ENCODE measurements at regions not wholly inside any gene's neighbourhood (a gene's known extent, or its start where the extent isn't known, plus 50 kb on each side); places are given as distances from the start of the nearest gene placed in this dataset.

DNA sequence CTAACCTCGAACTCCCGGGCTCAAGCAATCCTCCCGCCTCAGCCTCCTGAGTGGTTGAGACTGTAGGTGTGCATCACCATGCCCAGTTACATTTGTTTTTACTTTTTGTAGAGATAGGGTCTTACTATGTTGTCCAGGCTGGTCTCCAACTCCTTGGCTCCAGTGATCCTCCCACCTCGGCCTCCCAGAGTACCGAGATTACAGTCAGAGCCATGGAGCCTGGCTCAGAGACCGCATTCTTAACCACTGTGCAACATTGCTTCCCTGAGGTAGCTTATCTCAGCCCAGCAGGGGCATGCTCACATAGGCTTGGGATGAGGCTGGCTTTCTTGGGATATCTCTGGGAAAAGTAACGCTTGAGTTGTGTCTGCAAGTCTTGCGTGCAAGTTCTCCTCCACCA, 99.7 kb downstream of the SPRY4 start:
- Histone ChIP-seq H3K36me3 (replicated peaks in 1 of 2) (no peaks in the 10 kb centered on the region), H3K4me3 (no peak overlapping the region), H3K4me1 (replicated peaks in 1 of 2) (peaks cover 0 to 15% of the 10 kb centered on the region in 2 donors), H3K27me3 (no peaks in the 10 kb centered on the region), H3K9me3 (replicated peaks in 1 of 3) (no peaks in the 10 kb centered on the region), H3K27ac (no peak overlapping the region)
- 89 to 96% (median 94%) methylated on average over 8 of the region's 8 CpGs for WGBS, 4 donors
- TF ChIP-seq, protein P1, sequence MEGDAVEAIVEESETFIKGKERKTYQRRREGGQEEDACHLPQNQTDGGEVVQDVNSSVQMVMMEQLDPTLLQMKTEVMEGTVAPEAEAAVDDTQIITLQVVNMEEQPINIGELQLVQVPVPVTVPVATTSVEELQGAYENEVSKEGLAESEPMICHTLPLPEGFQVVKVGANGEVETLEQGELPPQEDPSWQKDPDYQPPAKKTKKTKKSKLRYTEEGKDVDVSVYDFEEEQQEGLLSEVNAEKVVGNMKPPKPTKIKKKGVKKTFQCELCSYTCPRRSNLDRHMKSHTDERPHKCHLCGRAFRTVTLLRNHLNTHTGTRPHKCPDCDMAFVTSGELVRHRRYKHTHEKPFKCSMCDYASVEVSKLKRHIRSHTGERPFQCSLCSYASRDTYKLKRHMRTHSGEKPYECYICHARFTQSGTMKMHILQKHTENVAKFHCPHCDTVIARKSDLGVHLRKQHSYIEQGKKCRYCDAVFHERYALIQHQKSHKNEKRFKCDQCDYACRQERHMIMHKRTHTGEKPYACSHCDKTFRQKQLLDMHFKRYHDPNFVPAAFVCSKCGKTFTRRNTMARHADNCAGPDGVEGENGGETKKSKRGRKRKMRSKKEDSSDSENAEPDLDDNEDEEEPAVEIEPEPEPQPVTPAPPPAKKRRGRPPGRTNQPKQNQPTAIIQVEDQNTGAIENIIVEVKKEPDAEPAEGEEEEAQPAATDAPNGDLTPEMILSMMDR (IDR thresholded peaks at IDR 0.05): no peak
- no peak for TF ChIP-seq POLR2A (IDR thresholded peaks at IDR 0.05)
- intact Hi-C loops (cut with DNase I): no loop called here
- no peak for DNase-seq

DNA sequence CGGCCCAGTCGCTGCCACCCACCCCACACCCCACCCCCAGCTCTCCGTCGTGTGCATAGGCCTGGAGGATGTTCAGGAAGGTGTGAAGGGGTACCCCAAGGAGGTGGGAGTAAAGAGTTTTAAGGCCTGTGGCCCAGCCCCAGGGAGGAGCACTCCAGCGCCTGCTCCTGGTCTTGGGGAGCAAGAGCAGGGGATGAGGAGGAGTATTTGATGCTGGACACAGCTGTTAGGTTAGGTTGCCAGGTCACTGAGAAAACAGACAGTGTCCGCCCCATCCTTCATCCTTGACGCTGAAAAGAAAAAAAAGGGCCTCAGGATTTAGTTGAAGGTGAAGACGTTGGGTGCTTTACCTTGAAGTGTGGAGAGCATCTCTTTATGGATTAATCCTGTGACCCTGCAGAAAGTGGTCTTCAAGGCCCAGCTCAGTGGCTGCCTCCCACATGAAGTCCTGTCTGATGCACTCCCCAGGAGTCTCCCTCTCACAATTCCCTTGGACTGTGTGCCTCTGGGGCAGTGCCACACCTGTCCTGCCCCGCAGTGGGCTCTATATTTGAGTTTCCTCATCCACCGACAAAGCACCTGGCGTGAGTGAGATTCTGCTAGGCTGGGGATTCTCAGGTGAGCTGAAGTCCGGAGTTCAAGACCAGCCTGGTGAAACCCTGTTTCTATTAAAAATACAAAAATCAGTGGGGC, 101.8 kb downstream of the SPRY4 start:
- DNase-seq: no peak
- no peaks in the 10 kb centered on the region for H3K36me3 ChIP-seq (replicated peaks in 1 of 2)
- intact Hi-C loops (cut with DNase I): no loop called here
- TF ChIP-seq, protein P1 (IDR thresholded peaks at IDR 0.05): no peak
- no peak for TF ChIP-seq POLR2A (IDR thresholded peaks at IDR 0.05)
- no peak overlapping the region for H3K27ac ChIP-seq
- no peaks in the 10 kb centered on the region for H3K9me3 ChIP-seq (replicated peaks in 1 of 3)
- H3K27me3 ChIP-seq: no peaks in the 10 kb centered on the region
- no peak overlapping the region for H3K4me3 ChIP-seq
- peaks cover 0 to 15% of the 10 kb centered on the region in 2 donors for H3K4me1 ChIP-seq (replicated peaks in 1 of 2)
- 85 to 90% (median 87%) methylated on average over 9 to 12 of the region's 12 CpGs for WGBS, 4 donors

DNA sequence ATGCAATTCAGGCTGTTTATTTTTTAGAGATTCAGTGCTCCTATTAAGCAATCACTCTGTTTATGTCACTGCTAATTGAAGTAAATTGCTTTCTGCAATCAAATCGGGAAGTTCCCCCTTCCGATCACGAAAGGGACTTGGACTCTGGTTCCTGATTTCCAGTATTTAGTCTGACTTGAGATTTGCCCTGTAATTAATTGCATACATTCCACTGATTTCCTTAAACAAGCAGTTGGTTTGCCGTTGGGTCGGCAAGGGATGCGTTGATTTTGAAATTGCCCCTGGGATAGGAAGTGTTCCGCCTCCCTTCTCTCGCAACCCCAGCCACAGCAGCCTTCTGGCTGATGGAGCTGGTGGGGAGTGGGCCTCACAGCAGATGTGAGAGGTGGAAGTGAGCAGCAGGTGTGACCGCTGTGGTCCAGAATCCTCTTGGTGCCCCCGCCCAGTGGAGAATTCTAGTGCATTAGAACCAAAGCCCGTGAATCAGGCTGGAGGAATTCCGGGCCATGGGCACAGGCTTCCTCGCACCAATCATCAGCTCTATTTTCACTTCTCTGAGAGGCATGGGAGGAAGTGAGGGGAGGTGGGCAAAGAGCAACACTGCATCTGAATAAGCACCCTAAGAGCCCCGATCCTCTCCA, 102.5 kb downstream of the SPRY4 start:
- Histone ChIP-seq H3K27me3 (no peaks in the 10 kb centered on the region), H3K27ac (no peak overlapping the region), H3K36me3 (replicated peaks in 1 of 2) (no peaks in the 10 kb centered on the region), H3K4me1 (replicated peaks in 1 of 2) (peaks cover 0 to 15% of the 10 kb centered on the region in 2 donors), H3K4me3 (no peak overlapping the region), H3K9me3 (replicated peaks in 1 of 3) (no peaks in the 10 kb centered on the region)
- TF ChIP-seq, protein P1 (IDR thresholded peaks at IDR 0.05): no peak
- TF ChIP-seq POLR2A (IDR thresholded peaks at IDR 0.05): no peak
- intact Hi-C loops (cut with DNase I): no loop called here
- no peak for DNase-seq
- WGBS, 4 donors: 72 to 83% (median 79%) methylated on average over 13 to 14 of the region's 14 CpGs

DNA sequence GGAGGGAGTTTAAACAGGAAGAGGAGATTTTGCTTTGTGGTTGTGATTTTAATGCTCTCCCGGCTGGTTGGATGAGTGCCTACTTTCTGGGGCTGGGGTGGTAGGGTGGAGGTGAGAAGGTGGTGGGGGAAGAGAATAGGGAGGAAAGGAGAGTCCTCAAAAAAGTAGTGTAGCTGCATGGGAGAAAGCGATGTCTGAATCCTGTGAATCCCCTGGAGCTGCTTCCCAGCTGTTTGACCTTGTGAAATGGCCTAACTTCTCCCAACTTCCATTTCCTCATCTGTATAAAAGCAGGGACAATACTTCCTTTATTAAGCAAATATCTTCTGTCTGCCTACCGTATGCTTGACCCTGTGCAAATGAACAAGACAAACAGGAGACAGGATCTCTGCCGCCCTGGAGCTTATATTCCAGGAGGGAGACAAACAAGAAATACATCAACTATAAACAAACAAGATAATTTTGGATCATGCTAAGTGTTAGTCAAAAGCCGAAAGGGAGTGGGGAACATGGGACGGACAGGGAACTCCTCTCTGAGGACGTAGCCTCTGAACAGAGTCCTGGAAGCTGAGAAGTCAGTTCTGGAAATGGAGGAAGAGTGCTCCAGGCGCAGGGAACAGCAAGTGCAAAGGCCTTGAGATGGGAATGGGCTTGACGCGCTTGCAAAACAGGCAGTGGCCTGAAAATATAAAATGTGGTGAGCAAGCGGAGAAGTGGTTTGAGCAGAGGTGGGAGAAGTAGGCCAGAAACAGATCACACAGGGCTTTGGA, 103.5 kb downstream of the SPRY4 start:
- no peaks in the 10 kb centered on the region for H3K27me3 ChIP-seq
- H3K36me3 ChIP-seq (replicated peaks in 1 of 2): no peaks in the 10 kb centered on the region
- H3K4me1 ChIP-seq (replicated peaks in 1 of 2): peaks cover 0 to 15% of the 10 kb centered on the region in 2 donors
- no peak for TF ChIP-seq POLR2A (IDR thresholded peaks at IDR 0.05)
- TF ChIP-seq, protein P1 (IDR thresholded peaks at IDR 0.05): no peak
- no peaks in the 10 kb centered on the region for H3K9me3 ChIP-seq (replicated peaks in 1 of 3)
- DNase-seq: no peak
- no peak overlapping the region for H3K4me3 ChIP-seq
- intact Hi-C loops (cut with DNase I): no loop called here
- peak overlapping the region in 1 of 5 donors; percentile 23 for H3K27ac ChIP-seq
- 70 to 75% (median 72%) methylated on average over 11 of the region's 11 CpGs for WGBS, 4 donors

Measured in adrenal gland (tissue), 9 donors.